H9 (cell line): ENCODE measurements at regions not wholly inside any gene's neighbourhood (a gene's known extent, or its start where the extent isn't known, plus 50 kb on each side); places are given as distances from the start of the nearest gene placed in this dataset.

Source experiments
- DNase-seq: peaks from one replicate; pipeline ENCODE4 v3.0.0-alpha.2; 2017
- H2AFZ ChIP-seq: one replicate; pipeline ENCODE4 v1.6.1; 2013; ENCODE audit warnings: mild to moderate bottlenecking, low read length, control low read depth, moderate library complexity
- H2AK5ac ChIP-seq: 2 replicates; pipeline ENCODE4 v1.6.1; 2013; ENCODE audit warnings: low read length, control low read depth, mixed read lengths; ENCODE audit not compliant: insufficient read length
- H2BK120ac ChIP-seq: one replicate; pipeline ENCODE4 v1.6.1; 2013; ENCODE audit warnings: low read depth, mild to moderate bottlenecking, low read length, control low read depth, inconsistent platforms; ENCODE audit not compliant: poor library complexity, severe bottlenecking
- H2BK12ac ChIP-seq: 2 replicates; pipeline ENCODE4 v1.6.1; 2013; ENCODE audit warnings: low read length, control low read depth, mixed read lengths, low read depth; ENCODE audit not compliant: insufficient read length
- H2BK15ac ChIP-seq: 2 replicates; pipeline ENCODE4 v1.6.1; 2013; ENCODE audit warnings: low read depth, low read length, control low read depth
- H2BK20ac ChIP-seq: one replicate; pipeline ENCODE4 v1.6.1; 2013; ENCODE audit warnings: low read depth, mild to moderate bottlenecking, low read length, control low read depth, inconsistent platforms; ENCODE audit not compliant: poor library complexity, severe bottlenecking
- H2BK5ac ChIP-seq: 2 replicates; pipeline ENCODE4 v1.6.1; 2013; ENCODE audit warnings: low read length, control low read depth, mixed read lengths; ENCODE audit not compliant: insufficient read length
- H3K14ac ChIP-seq: 2 replicates; pipeline ENCODE4 v1.6.1; 2013; ENCODE audit warnings: low read length, control low read depth; ENCODE audit not compliant: insufficient read depth
- H3K18ac ChIP-seq: 2 replicates; pipeline ENCODE4 v1.6.1; 2013; ENCODE audit warnings: low read depth, mild to moderate bottlenecking, mixed read lengths, low read length, control low read depth; ENCODE audit not compliant: insufficient read length
- H3K23ac ChIP-seq: 2 replicates; pipeline ENCODE4 v1.6.1; 2013; ENCODE audit warnings: low read length, control low read depth, mixed read lengths, low read depth; ENCODE audit not compliant: insufficient read length
- H3K23me2 ChIP-seq: 2 replicates; pipeline ENCODE4 v1.6.1; 2013; ENCODE audit warnings: low read depth, mild to moderate bottlenecking, mixed read lengths, low read length, control low read depth; ENCODE audit not compliant: insufficient read length, poor library complexity, severe bottlenecking
- H3K27ac ChIP-seq: 2 replicates; pipeline ENCODE4 v1.5.1; 2013; ENCODE audit warnings: low read length, control low read depth, mixed read lengths, low read depth; ENCODE audit not compliant: insufficient read length
- H3K27me3 ChIP-seq: 2 replicates; pipeline ENCODE4 v1.6.1; 2013; ENCODE audit warnings: low read length, control low read depth, inconsistent platforms; ENCODE audit not compliant: insufficient read depth
- H3K4ac ChIP-seq: 2 replicates; pipeline ENCODE4 v1.6.1; 2013; ENCODE audit warnings: low read depth, mild to moderate bottlenecking, control low read depth, inconsistent platforms, low read length, moderate library complexity
- H3K4me1 ChIP-seq: 2 replicates; pipeline ENCODE4 v1.6.1; 2013; ENCODE audit warnings: low read length, control low read depth, inconsistent platforms; ENCODE audit not compliant: insufficient read depth
- H3K4me2 ChIP-seq: 2 replicates; pipeline ENCODE4 v1.6.1; 2013; ENCODE audit warnings: low read length, control low read depth, mixed read lengths; ENCODE audit not compliant: insufficient read length, insufficient read depth
- H3K56ac ChIP-seq: 2 replicates; pipeline ENCODE4 v1.6.1; 2013; ENCODE audit warnings: low read depth, mild to moderate bottlenecking, mixed read lengths, low read length, control low read depth; ENCODE audit not compliant: insufficient read length
- H3K79me1 ChIP-seq: 2 replicates; pipeline ENCODE4 v1.6.1; 2013; ENCODE audit warnings: low read depth, mild to moderate bottlenecking, moderate library complexity, low read length, control low read depth, inconsistent platforms; ENCODE audit not compliant: insufficient read depth, poor library complexity, severe bottlenecking
- H3K79me2 ChIP-seq: 2 replicates; pipeline ENCODE4 v1.6.1; 2013; ENCODE audit warnings: low read length, control low read depth, inconsistent platforms; ENCODE audit not compliant: insufficient read depth
- H3K9ac ChIP-seq: 2 replicates; pipeline ENCODE4 v1.6.1; 2013; ENCODE audit warnings: low read length, control low read depth, mixed read lengths; ENCODE audit not compliant: insufficient read length; ENCODE audit errors: extremely low read depth
- H3K9me3 ChIP-seq: one replicate; pipeline ENCODE4 v1.6.1; 2013; ENCODE audit warnings: low read depth, low read length, inconsistent platforms; ENCODE audit not compliant: control insufficient read depth
- H3T11ph ChIP-seq: one replicate; pipeline ENCODE4 v1.6.1; 2013; ENCODE audit warnings: mild to moderate bottlenecking, low read length, control low read depth, inconsistent platforms
- H4K20me1 ChIP-seq: one replicate; pipeline ENCODE4 v1.6.1; 2013; ENCODE audit not compliant: control insufficient read depth, insufficient read length, insufficient read depth
- H4K5ac ChIP-seq: 2 replicates; pipeline ENCODE4 v1.6.1; 2013; ENCODE audit warnings: low read depth, mild to moderate bottlenecking, mixed read lengths, low read length, control low read depth; ENCODE audit not compliant: insufficient read length
- H4K8ac ChIP-seq: replicated peaks from 2 replicates; pipeline ENCODE4 v1.6.1; 2013; ENCODE audit warnings: low read length, control low read depth, mixed read lengths, low read depth; ENCODE audit not compliant: insufficient read length
- H4K91ac ChIP-seq: 2 replicates; pipeline ENCODE4 v1.6.1; 2013; ENCODE audit warnings: low read depth, mild to moderate bottlenecking, moderate library complexity, mixed read lengths, low read length, control low read depth; ENCODE audit not compliant: insufficient read length
- H3K27ac Mint-ChIP-seq, 3 experiments: 2 replicates in 2 of 3; 3 replicates in 1 of 3; pipeline ENCODE4 v1.8.0; 2020 to 2021; ENCODE audit warnings: mixed read lengths in 3 of 3, mild to moderate bottlenecking in 1 of 3, moderate library complexity in 1 of 3
- H3K27me3 Mint-ChIP-seq: 2 replicates; pipeline ENCODE4 v1.8.0; 2021; ENCODE audit warnings: low read depth, mild to moderate bottlenecking, moderate library complexity, mixed read lengths
- H3K36me3 Mint-ChIP-seq, 3 experiments: 2 replicates in 2 of 3; 3 replicates in 1 of 3; pipeline ENCODE4 v1.8.0; 2020 to 2021; ENCODE audit warnings: low read depth in 3 of 3, mixed read lengths in 3 of 3; ENCODE audit not compliant: insufficient read depth in 1 of 3
- H3K4me1 Mint-ChIP-seq, 2 experiments: 2 replicates each; pipeline ENCODE4 v1.8.0; 2020; ENCODE audit warnings: mixed read lengths in 2 of 2
- H3K4me3 Mint-ChIP-seq, 2 experiments: 2 replicates in 1 of 2; 3 replicates in 1 of 2; pipeline ENCODE4 v1.8.0; 2020 to 2021; ENCODE audit warnings: mild to moderate bottlenecking in 2 of 2, mixed read lengths in 2 of 2, moderate library complexity in 1 of 2
- H3K9me3 Mint-ChIP-seq, 2 experiments: 2 replicates in 1 of 2; 3 replicates in 1 of 2; pipeline ENCODE4 v1.8.0; 2020; ENCODE audit warnings: mild to moderate bottlenecking in 2 of 2, mixed read lengths in 2 of 2, moderate library complexity in 1 of 2
- WGBS: extraction: QIAGEN DNeasy Blood & Tissue Kit; methylation state at CpG from one replicate; pipeline ENCODE4 v1.1.7; 2013; ENCODE audit warnings: missing lambda C conversion rate, low lambda C conversion rate, mixed read lengths; ENCODE audit not compliant: insufficient read length; ENCODE audit errors: extremely low coverage; 5-methylcytosine and 5-hydroxymethylcytosine counted together
- TF ChIP-seq, protein P1 (sequence below): fragments of 200-600 bp; sonication (generic); conservative IDR thresholded peaks from 3 replicates; pipeline ENCODE4 v1.8.0; 2021; ENCODE audit warnings: antibody characterized with exemption, mild to moderate bottlenecking

DNA sequence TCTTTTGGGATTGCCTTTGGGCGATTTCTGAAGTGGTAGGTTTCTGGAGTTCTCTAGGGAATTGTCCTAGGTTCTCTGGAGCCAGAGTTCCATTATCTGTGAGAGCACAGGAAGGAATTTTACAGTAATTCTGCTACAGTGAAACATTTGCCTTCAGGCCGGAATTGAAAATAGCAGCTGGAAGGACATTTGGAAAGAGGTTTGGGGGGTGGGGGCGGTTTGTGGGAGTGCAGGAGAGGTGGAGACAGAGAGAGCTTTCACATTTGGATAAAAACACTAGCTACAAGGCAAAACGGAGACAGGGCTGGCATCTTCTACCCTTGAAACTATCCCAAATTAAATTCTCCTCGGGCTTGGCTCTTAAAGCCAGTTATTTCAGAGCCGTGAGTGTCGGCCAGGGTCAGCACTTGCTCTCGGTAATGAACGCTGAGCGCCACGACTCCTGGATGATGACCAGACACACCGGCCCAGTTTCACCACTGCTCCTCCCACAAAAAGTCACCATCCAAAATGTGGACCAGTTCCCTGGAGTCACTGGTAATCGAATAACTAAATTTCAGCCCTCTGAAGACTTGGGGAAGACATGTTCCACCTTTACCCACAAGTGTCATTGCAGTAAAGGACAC, 67.7 kb upstream of the TANC2 start:
- Histone ChIP-seq H4K8ac (no peak overlapping the region), H3K23ac (no peak overlapping the region), H2BK20ac (no peak overlapping the region), H3T11ph (no peak overlapping the region), H3K4me1 (no peaks in the 10 kb centered on the region; the same call in 1 of the 2 replicates), H4K20me1 (no peaks in the 10 kb centered on the region), H2BK15ac (no peak overlapping the region), H2BK12ac (no peak overlapping the region), H3K79me1 (no peaks in the 10 kb centered on the region), H3K18ac (no peak overlapping the region), H2BK120ac (no peak overlapping the region), H3K4me2 (no peak overlapping the region), H2AK5ac (no peak overlapping the region), H3K9me3 (no peaks in the 10 kb centered on the region), H2BK5ac (no peak overlapping the region), H3K4ac (no peak overlapping the region), H3K79me2 (no peaks in the 10 kb centered on the region), H3K23me2 (no peaks in the 10 kb centered on the region), H3K56ac (no peak overlapping the region), H3K27me3 (no peaks in the 10 kb centered on the region), H4K91ac (no peak overlapping the region), H4K5ac (no peak overlapping the region), H3K14ac (no peak overlapping the region), H3K27ac (no peak overlapping the region), H2AFZ (no peak overlapping the region), H3K9ac (no peak overlapping the region)
- H3K4me1 Mint-ChIP-seq, result peaks cover 15 to 20% of the 10 kb centered on the region in 2 experiments
- H3K36me3 Mint-ChIP-seq, result no peaks in the 10 kb centered on the region; a peak in 1 of 7 replicates
- TF ChIP-seq, protein P1, sequence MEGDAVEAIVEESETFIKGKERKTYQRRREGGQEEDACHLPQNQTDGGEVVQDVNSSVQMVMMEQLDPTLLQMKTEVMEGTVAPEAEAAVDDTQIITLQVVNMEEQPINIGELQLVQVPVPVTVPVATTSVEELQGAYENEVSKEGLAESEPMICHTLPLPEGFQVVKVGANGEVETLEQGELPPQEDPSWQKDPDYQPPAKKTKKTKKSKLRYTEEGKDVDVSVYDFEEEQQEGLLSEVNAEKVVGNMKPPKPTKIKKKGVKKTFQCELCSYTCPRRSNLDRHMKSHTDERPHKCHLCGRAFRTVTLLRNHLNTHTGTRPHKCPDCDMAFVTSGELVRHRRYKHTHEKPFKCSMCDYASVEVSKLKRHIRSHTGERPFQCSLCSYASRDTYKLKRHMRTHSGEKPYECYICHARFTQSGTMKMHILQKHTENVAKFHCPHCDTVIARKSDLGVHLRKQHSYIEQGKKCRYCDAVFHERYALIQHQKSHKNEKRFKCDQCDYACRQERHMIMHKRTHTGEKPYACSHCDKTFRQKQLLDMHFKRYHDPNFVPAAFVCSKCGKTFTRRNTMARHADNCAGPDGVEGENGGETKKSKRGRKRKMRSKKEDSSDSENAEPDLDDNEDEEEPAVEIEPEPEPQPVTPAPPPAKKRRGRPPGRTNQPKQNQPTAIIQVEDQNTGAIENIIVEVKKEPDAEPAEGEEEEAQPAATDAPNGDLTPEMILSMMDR, result no peak
- WGBS, result no CpG with 5 or more reads among the region's 13 CpGs
- no peaks in the 10 kb centered on the region for H3K27me3 Mint-ChIP-seq
- no peak overlapping the region for H3K4me3 Mint-ChIP-seq
- no peak for DNase-seq
- no peak overlapping the region for H3K27ac Mint-ChIP-seq
- peaks cover 0 to 2% of the 10 kb centered on the region in 2 experiments; a peak in 1 of 5 replicates for H3K9me3 Mint-ChIP-seq
